ENCODE measurements at regions not wholly inside any gene's neighbourhood (a gene's known extent, or its start where the extent isn't known, plus 50 kb on each side); places are given as distances from the start of the nearest gene placed in this dataset.

DNA sequence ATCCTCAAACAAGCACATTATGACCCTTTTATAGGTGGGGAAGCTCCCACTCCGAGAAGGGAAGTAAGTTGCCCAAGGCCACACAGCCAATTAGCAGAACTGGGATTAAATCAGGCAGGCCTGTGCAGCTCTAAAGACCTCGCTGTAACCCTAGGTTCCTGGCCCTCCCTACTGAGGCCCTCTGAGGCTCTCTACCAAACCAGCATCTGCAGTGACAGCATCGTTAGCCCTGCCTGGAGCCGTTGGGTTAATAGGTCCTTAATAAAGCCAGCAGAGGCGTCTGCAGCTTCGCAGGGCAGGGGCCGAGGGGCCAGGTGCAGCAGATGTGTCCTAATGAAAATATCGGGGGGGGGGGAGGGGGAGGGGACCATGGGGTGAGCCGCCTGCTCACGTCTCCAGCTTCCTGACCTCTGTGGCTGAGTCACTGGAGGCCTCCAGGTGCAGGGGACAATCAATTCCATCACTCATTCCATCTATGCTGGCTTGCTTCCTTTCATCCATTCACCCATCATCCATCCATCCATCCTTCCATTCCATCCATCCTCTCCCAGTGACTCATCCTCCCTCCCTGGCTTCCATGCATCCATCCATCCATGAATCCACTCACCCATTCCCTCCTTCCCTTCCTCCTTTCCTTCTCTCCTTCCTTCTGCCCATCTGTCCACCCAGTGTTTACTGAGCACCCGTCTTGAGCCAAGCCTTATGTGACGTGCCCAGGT, 203.9 kb downstream of the C9orf50 start:
- TF ChIP-seq, protein P1, sequence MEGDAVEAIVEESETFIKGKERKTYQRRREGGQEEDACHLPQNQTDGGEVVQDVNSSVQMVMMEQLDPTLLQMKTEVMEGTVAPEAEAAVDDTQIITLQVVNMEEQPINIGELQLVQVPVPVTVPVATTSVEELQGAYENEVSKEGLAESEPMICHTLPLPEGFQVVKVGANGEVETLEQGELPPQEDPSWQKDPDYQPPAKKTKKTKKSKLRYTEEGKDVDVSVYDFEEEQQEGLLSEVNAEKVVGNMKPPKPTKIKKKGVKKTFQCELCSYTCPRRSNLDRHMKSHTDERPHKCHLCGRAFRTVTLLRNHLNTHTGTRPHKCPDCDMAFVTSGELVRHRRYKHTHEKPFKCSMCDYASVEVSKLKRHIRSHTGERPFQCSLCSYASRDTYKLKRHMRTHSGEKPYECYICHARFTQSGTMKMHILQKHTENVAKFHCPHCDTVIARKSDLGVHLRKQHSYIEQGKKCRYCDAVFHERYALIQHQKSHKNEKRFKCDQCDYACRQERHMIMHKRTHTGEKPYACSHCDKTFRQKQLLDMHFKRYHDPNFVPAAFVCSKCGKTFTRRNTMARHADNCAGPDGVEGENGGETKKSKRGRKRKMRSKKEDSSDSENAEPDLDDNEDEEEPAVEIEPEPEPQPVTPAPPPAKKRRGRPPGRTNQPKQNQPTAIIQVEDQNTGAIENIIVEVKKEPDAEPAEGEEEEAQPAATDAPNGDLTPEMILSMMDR (IDR thresholded peaks at IDR 0.05) = no peak
- no peak for TF ChIP-seq POLR2A (IDR thresholded peaks at IDR 0.05)
